Naive thymus-derived CD4-positive, alpha-beta T cell (primary cell): ENCODE measurements at regions not wholly inside any gene's neighbourhood (a gene's known extent, or its start where the extent isn't known, plus 50 kb on each side); places are given as distances from the start of the nearest gene placed in this dataset.

Experiments
- ATAC-seq: fragments of 150-1000 bp; cut with Tn5 transposase; 2 replicates; pipeline ENCODE4 v1.10.0; 2021; ENCODE audit warnings: mild to moderate bottlenecking, moderate library complexity
- CTCF ChIA-PET: fragments of 350-600 bp; sonication (Branson Sonifier 250); formaldehyde crosslinking; loops from one replicate; lab custom pipeline; 2021; ENCODE audit warnings: antibody characterized with exemption; lab: Charles Lee
- POLR2A ChIA-PET: fragments of 350-600 bp; sonication (Branson Sonifier 250); formaldehyde crosslinking; loops from one replicate; lab custom pipeline; 2021; ENCODE audit warnings: antibody characterized with exemption, inconsistent platforms; lab: Charles Lee
- DNase-seq, 9 donors: peaks; one replicate each; pipeline versions ENCODE4 v3.0.0 to v3.0.0-alpha.2; 2020 to 2022; ENCODE audit warnings: mixed read lengths in 1 of 9
- H3K27ac ChIP-seq: one replicate; pipeline ENCODE4 v1.7.0; 2013; ENCODE audit warnings: mild to moderate bottlenecking, low read depth, low read length, moderate library complexity
- H3K27me3 ChIP-seq, 2 donors: one replicate each; pipeline ENCODE4 v1.7.0; 2013; ENCODE audit warnings: low read length in 2 of 2, mild to moderate bottlenecking in 2 of 2, moderate library complexity in 2 of 2; ENCODE audit not compliant: control insufficient read depth in 2 of 2, insufficient read depth in 2 of 2
- H3K36me3 ChIP-seq, 3 experiments: 1 replicate in 2 of 3; 2 replicates in 1 of 3; pipeline ENCODE4 v1.7.0; 2013; ENCODE audit warnings: low read length in 3 of 3, mild to moderate bottlenecking in 3 of 3, moderate library complexity in 1 of 3; ENCODE audit not compliant: insufficient read depth in 3 of 3, control insufficient read depth in 2 of 3
- H3K4me1 ChIP-seq, 2 donors: one replicate each; pipeline ENCODE4 v1.7.0; 2013; ENCODE audit warnings: low read length in 2 of 2, mild to moderate bottlenecking in 2 of 2, moderate library complexity in 1 of 2; ENCODE audit not compliant: control insufficient read depth in 2 of 2, insufficient read depth in 2 of 2
- H3K4me3 ChIP-seq: 2 replicates; pipeline ENCODE4 v1.7.0; 2013; ENCODE audit warnings: mild to moderate bottlenecking, low read length
- H3K9me3 ChIP-seq, 3 experiments: 1 replicate in 2 of 3; 2 replicates in 1 of 3; pipeline ENCODE4 v1.7.0; 2013; ENCODE audit warnings: low read length in 3 of 3; ENCODE audit not compliant: control insufficient read depth in 2 of 3
- H3K27ac Mint-ChIP-seq, 9 donors: one replicate each; pipeline ENCODE4 v1.8.0; 2020 to 2022; ENCODE audit warnings: mixed read lengths in 9 of 9, mild to moderate bottlenecking in 8 of 9, moderate library complexity in 5 of 9, inconsistent platforms in 2 of 9
- H3K27me3 Mint-ChIP-seq, 5 donors: one replicate each; pipeline ENCODE4 v1.8.0; 2021 to 2022; ENCODE audit warnings: mixed read lengths in 5 of 5, mild to moderate bottlenecking in 1 of 5
- H3K36me3 Mint-ChIP-seq, 5 donors: one replicate each; pipeline ENCODE4 v1.8.0; 2020 to 2022; ENCODE audit warnings: mixed read lengths in 5 of 5, mild to moderate bottlenecking in 3 of 5, inconsistent platforms in 1 of 5
- H3K4me1 Mint-ChIP-seq, 7 donors: one replicate each; pipeline ENCODE4 v1.8.0; 2020 to 2022; ENCODE audit warnings: mixed read lengths in 7 of 7, mild to moderate bottlenecking in 3 of 7, inconsistent platforms in 1 of 7
- H3K4me3 Mint-ChIP-seq, 10 donors: one replicate each; pipeline ENCODE4 v1.8.0; 2020 to 2022; ENCODE audit warnings: mild to moderate bottlenecking in 10 of 10, mixed read lengths in 10 of 10, moderate library complexity in 6 of 10, inconsistent platforms in 2 of 10
- H3K9me3 Mint-ChIP-seq, 11 donors: one replicate each; pipeline ENCODE4 v1.8.0; 2020 to 2022; ENCODE audit warnings: mixed read lengths in 11 of 11, mild to moderate bottlenecking in 4 of 11, inconsistent platforms in 1 of 11, moderate library complexity in 1 of 11
- intact Hi-C, 2 donors: fragments of 100-400 bp; cut with micrococcal nuclease; formaldehyde crosslinking; loops; one replicate each; pipeline ENCODE4 v1.15.1; 2023

DNA sequence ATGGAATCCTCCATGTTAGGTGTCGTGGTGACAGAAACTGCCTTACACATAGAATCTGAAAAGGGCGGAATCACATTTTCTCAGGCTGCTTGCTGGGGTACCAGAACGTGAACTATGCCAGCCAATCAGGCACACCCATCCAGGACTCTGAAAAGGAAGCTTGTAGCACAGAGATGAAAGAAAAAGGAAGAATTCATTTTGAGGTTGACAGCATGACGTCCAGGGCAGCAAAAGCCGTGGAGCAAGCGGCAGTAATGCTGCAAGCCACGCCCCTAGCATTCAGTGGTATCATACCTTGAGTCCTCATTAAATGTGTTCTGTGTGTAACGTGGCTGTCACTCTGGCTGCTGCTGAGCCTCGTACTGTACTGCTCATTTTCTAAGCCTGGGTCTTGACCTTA lies 304.0 kb downstream of the DYSF start:
- intact Hi-C loops, result no loop called here
- Histone ChIP-seq H3K27ac (no peak overlapping the region), H3K4me1 (no peaks in the 10 kb centered on the region), H3K4me3 (no peak overlapping the region), H3K36me3 (no peaks in the 10 kb centered on the region), H3K27me3 (no peaks in the 10 kb centered on the region), H3K9me3 (no peaks in the 10 kb centered on the region)
- no peak for ATAC-seq
- no peak for DNase-seq
- H3K36me3 Mint-ChIP-seq, result peaks cover 0 to 2% (median 0%) of the 10 kb centered on the region in 5 donors
- H3K27me3 Mint-ChIP-seq, result peaks cover 0 to 44% (median 29%) of the 10 kb centered on the region in 5 donors
- no peak overlapping the region for H3K27ac Mint-ChIP-seq
- ChIA-PET POLR2A (no interaction called here), CTCF (no interaction called here)
- peaks cover 0 to 15% (median 3%) of the 10 kb centered on the region in 11 donors for H3K9me3 Mint-ChIP-seq
- H3K4me3 Mint-ChIP-seq, result no peak overlapping the region
- H3K4me1 Mint-ChIP-seq, result no peaks in the 10 kb centered on the region

DNA sequence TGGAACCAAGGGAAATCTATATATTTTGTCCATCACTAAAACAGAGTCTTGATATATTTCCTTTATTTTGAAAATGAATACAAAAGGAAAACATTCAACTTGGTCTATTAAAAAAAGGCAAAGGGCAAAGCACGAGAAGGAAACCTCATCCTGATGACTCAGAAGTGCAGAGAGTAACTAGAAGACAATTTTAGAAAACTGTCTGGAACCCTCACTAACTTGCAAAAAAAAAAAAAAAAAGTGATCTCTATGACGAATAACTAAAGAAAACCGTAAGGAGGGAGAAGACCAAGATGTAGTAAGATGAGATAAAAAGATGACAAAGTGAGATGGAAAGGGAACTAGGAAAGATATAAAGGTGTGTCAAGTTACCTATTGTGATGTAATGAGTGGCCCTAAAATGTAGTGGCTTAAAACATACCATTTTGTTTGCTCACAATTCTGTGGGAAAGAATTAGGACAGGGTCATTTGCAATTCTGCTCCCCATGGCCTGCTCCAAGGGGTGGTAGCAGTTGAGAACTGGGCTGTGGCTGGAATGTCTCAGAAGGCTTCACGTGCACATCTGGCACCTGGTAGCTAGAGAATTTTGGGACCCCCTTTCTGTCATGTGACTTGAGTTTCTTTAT lies 303.0 kb downstream of the DYSF start:
- peaks cover 3 to 51% (median 26%) of the 10 kb centered on the region in 5 donors for H3K27me3 Mint-ChIP-seq
- H3K4me3 Mint-ChIP-seq, result no peak overlapping the region
- no peak overlapping the region for H3K27ac Mint-ChIP-seq
- Histone ChIP-seq H3K27me3 (no peaks in the 10 kb centered on the region), H3K36me3 (no peaks in the 10 kb centered on the region), H3K4me3 (no peak overlapping the region), H3K9me3 (peaks cover 0 to 5% (median 0%) of the 10 kb centered on the region in 3 experiments), H3K27ac (no peak overlapping the region), H3K4me1 (no peaks in the 10 kb centered on the region)
- ChIA-PET POLR2A (no interaction called here), CTCF (no interaction called here)
- H3K4me1 Mint-ChIP-seq, result no peaks in the 10 kb centered on the region
- ATAC-seq (no peak), DNase-seq (no peak)
- peaks cover 0 to 9% (median 2%) of the 10 kb centered on the region in 5 donors for H3K36me3 Mint-ChIP-seq
- H3K9me3 Mint-ChIP-seq, result peaks cover 3 to 22% (median 9%) of the 10 kb centered on the region in 11 donors
- intact Hi-C loops, result no loop called here

DNA sequence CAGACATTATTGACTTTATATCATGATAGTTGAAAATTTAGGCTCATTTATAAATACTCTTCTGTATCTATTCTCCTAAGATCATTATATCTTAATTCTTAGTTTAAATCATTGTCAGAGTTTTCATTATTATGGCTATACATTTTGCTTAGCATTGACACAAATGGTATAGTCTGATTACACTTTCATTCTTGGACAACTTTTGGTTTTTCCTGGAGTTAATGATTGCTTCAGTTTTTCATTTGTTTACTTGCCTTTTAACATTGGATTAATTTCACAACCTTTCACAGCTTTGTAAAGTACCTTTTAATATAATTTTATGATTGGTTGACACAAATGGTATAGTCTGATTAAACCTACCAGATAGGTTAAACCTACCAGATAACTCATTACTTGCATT lies 298.2 kb downstream of the DYSF start:
- Mint-ChIP-seq H3K27me3 (peaks cover 3 to 45% (median 37%) of the 10 kb centered on the region in 5 donors), H3K27ac (no peak overlapping the region), H3K36me3 (peaks cover 0 to 9% (median 2%) of the 10 kb centered on the region in 5 donors), H3K4me1 (no peaks in the 10 kb centered on the region), H3K9me3 (peaks cover 3 to 27% (median 9%) of the 10 kb centered on the region in 11 donors), H3K4me3 (no peak overlapping the region)
- Histone ChIP-seq H3K9me3 (peaks cover 0 to 5% (median 0%) of the 10 kb centered on the region in 3 experiments), H3K27ac (no peak overlapping the region), H3K4me3 (no peak overlapping the region), H3K27me3 (no peaks in the 10 kb centered on the region), H3K4me1 (no peaks in the 10 kb centered on the region), H3K36me3 (no peaks in the 10 kb centered on the region)
- intact Hi-C loops, result no loop called here
- ChIA-PET CTCF (no interaction called here), POLR2A (no interaction called here)
- DNase-seq (no peak), ATAC-seq (no peak)

DNA sequence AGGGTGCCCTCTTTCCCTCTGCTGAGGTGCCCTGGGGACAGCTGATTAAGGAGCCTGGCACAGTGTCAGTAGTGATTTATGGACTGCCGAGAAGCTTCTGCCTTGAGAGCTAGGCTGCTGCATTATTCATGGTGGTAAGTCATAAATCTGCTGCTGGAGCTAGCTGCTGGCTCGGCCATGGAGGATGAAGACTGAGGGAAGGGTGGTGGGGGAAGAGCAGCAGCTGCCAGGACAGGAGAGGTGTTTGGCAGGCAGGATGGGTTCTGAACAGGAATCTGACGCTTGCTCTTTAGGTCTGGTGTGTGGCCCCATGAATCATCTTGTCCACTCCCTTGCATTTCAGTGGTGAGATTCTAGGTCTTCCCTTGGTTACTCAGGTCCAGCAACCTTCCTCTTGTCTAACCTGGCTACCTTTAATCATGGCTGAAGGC lies 296.3 kb downstream of the DYSF start:
- H3K4me3 Mint-ChIP-seq, result no peak overlapping the region
- no peaks in the 10 kb centered on the region for H3K4me1 Mint-ChIP-seq
- DNase-seq, result no peak
- no peaks in the 10 kb centered on the region for H3K27me3 ChIP-seq
- H3K9me3 Mint-ChIP-seq, result peaks cover 3 to 22% (median 9%) of the 10 kb centered on the region in 11 donors
- ChIA-PET CTCF (no interaction called here), POLR2A (no interaction called here)
- H3K27me3 Mint-ChIP-seq, result peaks cover 3 to 38% (median 32%) of the 10 kb centered on the region in 5 donors
- H3K27ac Mint-ChIP-seq, result no peak overlapping the region
- no peak for ATAC-seq
- H3K4me3 ChIP-seq, result no peak overlapping the region
- peaks cover 0 to 5% (median 0%) of the 10 kb centered on the region in 3 experiments for H3K9me3 ChIP-seq
- H3K36me3 Mint-ChIP-seq, result peaks cover 0 to 9% (median 2%) of the 10 kb centered on the region in 5 donors
- H3K4me1 ChIP-seq, result no peaks in the 10 kb centered on the region
- no peaks in the 10 kb centered on the region for H3K36me3 ChIP-seq
- intact Hi-C loops, result no loop called here
- H3K27ac ChIP-seq, result no peak overlapping the region

DNA sequence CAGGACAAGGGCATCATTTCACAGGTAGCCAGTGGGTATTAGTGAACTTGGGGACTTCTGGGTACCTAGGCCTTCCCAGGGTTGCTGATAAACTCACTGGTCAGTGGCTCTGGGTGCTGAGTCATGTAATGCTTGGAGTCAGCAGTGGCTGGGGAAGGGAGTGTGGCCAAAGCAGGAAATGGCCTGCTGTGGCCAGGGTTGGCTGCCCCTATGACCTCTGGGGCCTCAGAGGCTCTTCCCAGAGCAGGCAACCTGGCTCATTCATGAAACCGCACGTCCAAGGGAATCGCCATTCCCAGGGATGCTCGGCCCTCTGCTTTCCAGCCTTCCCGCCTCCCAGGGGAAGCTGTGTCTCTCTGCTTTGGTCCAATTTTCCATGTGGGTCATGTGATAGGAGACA lies 294.9 kb downstream of the DYSF start:
- intact Hi-C loops, result no loop called here
- POLR2A ChIA-PET, result no interaction called here
- peaks cover 0 to 9% (median 2%) of the 10 kb centered on the region in 5 donors for H3K36me3 Mint-ChIP-seq
- ATAC-seq (no peak), DNase-seq (no peak)
- H3K27me3 ChIP-seq, result no peaks in the 10 kb centered on the region
- H3K36me3 ChIP-seq, result no peaks in the 10 kb centered on the region
- peaks cover 3 to 23% (median 9%) of the 10 kb centered on the region in 11 donors for H3K9me3 Mint-ChIP-seq
- no peak overlapping the region for H3K4me3 ChIP-seq
- H3K4me1 ChIP-seq, result no peaks in the 10 kb centered on the region
- H3K27me3 Mint-ChIP-seq, result peaks cover 3 to 47% (median 32%) of the 10 kb centered on the region in 5 donors
- H3K4me1 Mint-ChIP-seq, result no peaks in the 10 kb centered on the region
- peaks cover 0 to 5% (median 0%) of the 10 kb centered on the region in 3 experiments for H3K9me3 ChIP-seq
- no peak overlapping the region for H3K27ac ChIP-seq
- CTCF ChIA-PET, result no interaction called here
- no peak overlapping the region for H3K4me3 Mint-ChIP-seq
- no peak overlapping the region for H3K27ac Mint-ChIP-seq

DNA sequence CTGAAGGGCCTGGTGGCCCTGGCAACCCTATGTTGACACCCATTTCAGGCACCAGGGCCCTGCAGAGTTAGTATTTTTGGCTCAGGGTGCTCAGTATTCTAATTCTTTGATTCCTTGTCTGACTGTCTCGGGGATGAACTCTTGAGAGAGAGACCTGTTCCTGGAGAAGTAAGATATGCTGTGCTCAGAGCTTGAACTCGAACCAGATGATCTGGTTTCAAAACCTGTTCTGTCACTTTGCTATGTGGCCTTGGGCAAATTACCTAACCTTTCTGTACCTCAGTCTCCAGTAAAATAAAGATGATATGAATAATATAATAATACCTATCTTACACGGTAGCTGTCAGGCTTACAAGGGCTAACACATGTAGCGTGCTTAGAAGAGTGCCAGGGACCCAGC lies 294.2 kb downstream of the DYSF start:
- Histone ChIP-seq H3K27me3 (no peaks in the 10 kb centered on the region), H3K27ac (no peak overlapping the region), H3K4me1 (no peaks in the 10 kb centered on the region), H3K36me3 (no peaks in the 10 kb centered on the region), H3K9me3 (peaks cover 0 to 5% (median 0%) of the 10 kb centered on the region in 3 experiments), H3K4me3 (no peak overlapping the region)
- DNase-seq (no peak), ATAC-seq (no peak)
- intact Hi-C loops, result no loop called here
- Mint-ChIP-seq H3K36me3 (peaks cover 0 to 9% (median 2%) of the 10 kb centered on the region in 5 donors), H3K4me3 (no peak overlapping the region), H3K4me1 (no peaks in the 10 kb centered on the region), H3K27me3 (peaks cover 3 to 43% (median 27%) of the 10 kb centered on the region in 5 donors), H3K27ac (no peak overlapping the region), H3K9me3 (peaks cover 3 to 17% (median 9%) of the 10 kb centered on the region in 11 donors)
- CTCF ChIA-PET, result no interaction called here
- POLR2A ChIA-PET, result no interaction called here

DNA sequence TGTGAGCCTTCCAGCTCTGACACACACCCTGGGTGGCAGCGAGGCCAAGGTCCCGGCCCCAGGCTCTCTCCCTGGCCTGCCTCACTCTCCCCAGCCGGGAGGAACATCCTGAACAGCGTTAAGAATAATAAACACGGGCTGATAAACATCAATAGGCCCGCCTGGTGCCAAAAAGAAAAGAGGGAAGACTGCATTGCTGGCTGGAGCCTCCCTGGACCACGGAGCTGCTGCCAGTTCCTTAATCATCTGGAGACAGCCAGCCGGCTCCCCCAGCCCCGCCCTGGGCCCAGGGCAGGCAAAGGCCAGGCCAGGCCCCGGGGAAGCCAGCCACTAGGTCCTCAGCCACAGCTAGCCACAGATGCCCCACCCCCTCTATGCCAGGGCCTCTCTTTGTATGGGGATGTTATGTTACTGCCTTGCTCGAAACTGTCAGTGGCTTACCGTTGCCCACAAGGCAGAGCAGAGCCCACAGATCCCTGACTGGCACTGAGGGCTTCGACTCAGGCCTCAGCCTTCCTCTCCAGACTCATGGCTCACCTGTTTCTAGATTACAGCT lies 293.7 kb downstream of the DYSF start:
- no peaks in the 10 kb centered on the region for H3K4me1 Mint-ChIP-seq
- CTCF ChIA-PET, result no interaction called here
- Histone ChIP-seq H3K27me3 (no peaks in the 10 kb centered on the region), H3K27ac (no peak overlapping the region), H3K36me3 (no peaks in the 10 kb centered on the region), H3K4me3 (no peak overlapping the region), H3K9me3 (peaks cover 0 to 2% (median 0%) of the 10 kb centered on the region in 3 experiments), H3K4me1 (no peaks in the 10 kb centered on the region)
- peaks cover 2 to 38% (median 23%) of the 10 kb centered on the region in 5 donors for H3K27me3 Mint-ChIP-seq
- H3K27ac Mint-ChIP-seq, result no peak overlapping the region
- POLR2A ChIA-PET, result no interaction called here
- intact Hi-C loops, result no loop called here
- peaks cover 0 to 3% (median 2%) of the 10 kb centered on the region in 5 donors for H3K36me3 Mint-ChIP-seq
- no peak overlapping the region for H3K4me3 Mint-ChIP-seq
- no peak for ATAC-seq
- no peak for DNase-seq
- H3K9me3 Mint-ChIP-seq, result peaks cover 2 to 12% (median 5%) of the 10 kb centered on the region in 11 donors
